GM15510 (cell line): ENCODE measurements at regions not wholly inside any gene's neighbourhood (a gene's known extent, or its start where the extent isn't known, plus 50 kb on each side); places are given as distances from the start of the nearest gene placed in this dataset.

Source experiments
- POLR2A ChIP-seq: IDR thresholded peaks from 3 replicates; pipeline ENCODE4 v1.6.1; 2011; ENCODE audit warnings: borderline replicate concordance; ENCODE audit not compliant: insufficient read length; ENCODE audit errors: extremely low read depth

DNA sequence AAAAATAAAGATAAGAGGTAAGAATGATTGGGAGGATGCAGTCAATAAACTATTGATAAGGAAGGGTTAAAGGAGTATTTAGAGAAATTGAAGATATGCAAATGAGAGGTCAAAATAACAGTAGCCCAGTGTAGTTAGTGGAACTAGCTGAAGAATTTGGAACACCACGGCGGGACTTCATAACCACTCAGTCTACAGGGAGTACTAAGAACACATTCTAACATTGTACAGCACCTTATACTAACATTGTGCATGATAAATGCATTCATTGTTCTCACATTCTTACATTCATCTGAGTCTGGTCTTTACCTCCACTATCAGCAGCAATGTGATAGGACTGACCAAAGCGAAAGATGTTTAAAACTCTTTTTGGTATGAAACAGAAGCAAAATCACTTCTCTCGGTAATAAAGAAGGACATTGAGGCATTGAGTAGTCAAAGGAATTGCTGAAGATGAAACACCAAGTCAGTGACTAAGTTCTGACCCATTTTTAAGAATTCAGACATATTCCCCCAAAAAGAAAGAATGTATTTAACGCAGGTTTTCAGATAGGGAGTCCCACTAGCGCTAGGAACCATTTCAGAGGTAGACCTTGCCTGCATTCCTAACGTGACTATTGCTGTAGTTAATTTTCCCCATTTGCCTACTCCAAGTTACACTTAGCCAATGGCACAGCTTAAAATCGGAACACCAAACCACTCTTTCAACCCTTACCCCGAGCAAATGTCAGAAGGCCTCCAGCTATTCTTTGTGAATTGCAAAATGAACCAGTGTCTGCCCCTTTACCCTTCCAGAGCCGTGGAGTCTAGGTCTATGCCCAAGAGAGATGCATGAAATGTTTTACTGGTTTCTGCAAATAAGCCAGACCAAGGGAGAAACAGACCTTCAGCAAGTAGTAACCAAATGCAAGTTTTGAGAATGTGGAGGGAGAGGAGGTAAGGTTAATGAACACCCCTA, 108.8 kb upstream of the IRF2BP2 start:
- no peak for TF ChIP-seq POLR2A

DNA sequence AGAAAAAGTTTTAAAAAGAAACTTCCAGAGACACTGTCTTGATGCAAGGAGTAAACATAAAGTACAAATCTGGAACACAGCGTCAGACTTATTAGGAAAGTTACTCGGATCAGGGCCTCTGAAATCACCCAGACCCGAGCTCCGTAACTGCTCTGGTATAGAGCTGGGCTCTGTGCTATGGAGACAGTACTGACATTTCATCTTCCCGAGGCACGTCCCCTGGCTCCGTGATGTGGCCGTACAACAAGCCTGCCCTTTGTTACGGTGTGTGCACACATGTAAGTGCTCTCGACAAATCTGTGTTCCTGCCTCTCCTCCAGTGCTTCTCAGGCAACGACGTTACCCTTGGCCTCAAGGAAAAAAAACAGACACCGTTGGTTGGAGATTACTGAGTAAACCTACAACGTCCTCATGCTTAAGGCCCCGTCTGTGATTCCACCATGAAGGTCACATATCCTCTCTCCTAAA, 107.0 kb upstream of the IRF2BP2 start:
- TF ChIP-seq POLR2A: no peak

GRCh38 chr1:234715252-234716014, 105.5 kb upstream of the IRF2BP2 start:
- TF ChIP-seq POLR2A: no peak

GRCh38 chr1:234713859-234714258, 103.9 kb upstream of the IRF2BP2 start:
- no peak for TF ChIP-seq POLR2A

DNA sequence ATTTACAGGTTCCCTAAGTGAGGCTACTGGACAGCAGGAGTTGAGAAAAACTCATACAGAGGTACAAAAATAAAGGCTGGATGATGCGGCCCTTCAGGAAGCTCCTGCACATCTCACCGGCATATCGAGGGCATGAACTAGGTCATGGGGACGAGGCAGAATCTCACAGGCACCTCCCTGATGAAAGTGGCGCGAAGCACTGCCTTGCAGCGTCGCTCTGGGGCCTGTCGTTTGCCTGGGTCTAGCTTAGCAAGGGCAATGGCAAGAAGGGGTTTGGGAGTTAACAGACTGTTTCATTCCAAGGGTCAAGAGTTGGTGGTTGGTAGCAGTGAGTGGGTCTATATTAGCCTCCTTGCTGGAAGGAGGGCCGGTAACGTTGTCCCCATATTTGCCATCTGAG, 103.5 kb upstream of the IRF2BP2 start:
- TF ChIP-seq POLR2A: no peak

DNA sequence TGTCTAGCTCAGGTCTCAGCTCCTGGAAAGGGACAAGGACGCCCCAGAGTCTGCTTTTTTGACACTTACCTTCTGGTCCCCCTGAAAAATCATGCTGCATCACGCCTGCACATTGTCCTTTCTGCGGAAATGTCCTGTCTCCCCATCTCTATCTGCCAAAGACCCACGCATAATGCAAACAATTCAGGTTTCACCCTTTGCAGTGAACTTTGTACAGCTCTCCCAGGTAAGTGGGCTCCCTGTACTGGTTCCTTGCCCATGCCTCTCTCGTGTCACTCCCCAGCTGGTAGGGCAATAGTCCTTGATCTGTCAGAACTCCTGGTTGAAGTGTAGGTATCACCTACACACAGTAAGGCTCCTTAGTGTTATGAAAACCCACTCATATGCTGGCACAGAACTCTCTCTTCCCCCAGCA, 102.9 kb upstream of the IRF2BP2 start:
- TF ChIP-seq POLR2A: no peak

- no peak for TF ChIP-seq POLR2A
These were observed 101.2 kb upstream of the IRF2BP2 start for GRCh38 chr1:234710936-234711724.

GRCh38 chr1:234710381-234710780, 100.4 kb upstream of the IRF2BP2 start:
- no peak for TF ChIP-seq POLR2A

GRCh38 chr1:234709473-234710228, 99.7 kb upstream of the IRF2BP2 start:
- no peak for TF ChIP-seq POLR2A

- TF ChIP-seq POLR2A: no peak
These were observed 98.9 kb upstream of the IRF2BP2 start for GRCh38 chr1:234708700-234709395.

DNA sequence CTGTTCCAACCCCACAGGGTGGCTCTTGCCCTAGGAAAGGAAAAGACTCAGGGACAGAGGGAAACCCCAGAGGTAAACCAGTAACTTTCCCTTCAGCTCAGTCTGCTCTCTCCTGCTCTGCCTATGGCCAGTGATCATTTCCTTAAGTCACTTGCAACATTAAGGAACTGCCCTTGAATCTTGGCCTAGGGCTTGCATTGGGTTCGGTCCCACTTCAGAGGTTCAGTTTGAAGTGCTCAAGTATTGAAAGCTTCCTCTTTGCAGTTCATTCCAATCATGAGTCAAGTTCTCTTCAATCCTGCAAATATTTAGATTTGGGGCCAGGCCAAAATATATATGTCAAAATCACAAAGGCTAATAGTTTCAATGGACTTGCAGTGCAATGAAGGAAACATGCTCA, 97.7 kb upstream of the IRF2BP2 start:
- TF ChIP-seq POLR2A: no peak

GRCh38 chr1:234706931-234707330, 97.0 kb upstream of the IRF2BP2 start:
- no peak for TF ChIP-seq POLR2A

DNA sequence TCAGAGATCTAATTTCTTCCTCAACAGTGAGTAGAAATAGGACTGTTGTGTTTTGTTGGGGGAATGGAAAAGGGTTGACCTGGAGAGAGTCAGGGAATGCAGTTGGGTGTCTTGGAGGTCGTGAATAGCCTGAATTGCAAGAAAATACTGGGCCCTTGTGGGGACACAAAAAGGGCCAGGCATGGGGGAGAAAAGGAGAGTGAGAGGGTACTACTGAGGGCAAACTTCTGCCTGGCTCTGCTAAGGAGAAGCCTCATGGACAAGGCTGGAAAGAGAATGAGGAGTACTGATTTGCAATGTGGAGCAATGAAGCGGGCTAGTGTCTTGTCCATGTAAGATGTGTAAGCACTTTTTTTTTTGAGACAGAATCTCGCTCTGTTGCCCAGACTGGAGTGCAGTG, 96.2 kb upstream of the IRF2BP2 start:
- no peak for TF ChIP-seq POLR2A
